GM12891 (cell line): ENCODE measurements at regions not wholly inside any gene's neighbourhood (a gene's known extent, or its start where the extent isn't known, plus 50 kb on each side); places are given as distances from the start of the nearest gene placed in this dataset.

Experiments used
- PAX5 ChIP-seq: IDR thresholded peaks from 2 replicates; pipeline ENCODE4 v1.6.1; 2011; ENCODE audit warnings: low read length, moderate library complexity, mild to moderate bottlenecking; ENCODE audit not compliant: insufficient read depth, severe bottlenecking
- POLR2A ChIP-seq: IDR thresholded peaks from 2 replicates; pipeline ENCODE4 v1.6.1; 2011; ENCODE audit warnings: low read depth, low read length, control low read depth
- POLR2AphosphoS5 ChIP-seq: IDR thresholded peaks from 2 replicates; pipeline ENCODE4 v1.6.1; 2011; ENCODE audit warnings: low read depth, low read length, control low read depth
- SPI1 ChIP-seq: IDR thresholded peaks from 2 replicates; pipeline ENCODE4 v1.6.1; 2011; ENCODE audit warnings: low read depth, low read length, control low read depth
- TAF1 ChIP-seq: IDR thresholded peaks from 2 replicates; pipeline ENCODE4 v1.6.1; 2011; ENCODE audit warnings: low read depth, low read length, control low read depth

DNA sequence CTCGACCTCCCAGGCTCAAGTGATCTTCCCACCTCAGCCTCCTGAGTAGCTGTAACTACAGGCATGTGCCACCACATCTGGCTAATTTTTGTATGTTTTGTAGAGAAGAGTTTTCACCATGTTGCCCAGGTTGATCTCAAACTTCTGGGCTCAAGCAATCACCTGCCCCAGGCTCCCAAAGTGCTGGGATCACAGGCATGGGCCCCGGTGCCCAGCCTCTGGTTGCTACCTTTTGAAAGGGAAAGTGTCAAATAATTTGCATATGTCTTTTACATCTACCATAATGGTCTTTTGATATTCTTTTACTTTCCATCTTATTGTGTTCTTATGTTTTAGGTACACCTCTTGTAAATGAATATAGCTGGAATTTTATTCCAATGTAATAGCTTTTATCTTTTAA, 263.1 kb upstream of the FN1 start:
- TF ChIP-seq POLR2A (no peak), POLR2AphosphoS5 (no peak), TAF1 (no peak), PAX5 (no peak), SPI1 (no peak)
